GM11168 (cell line): ENCODE measurements at regions not wholly inside any gene's neighbourhood (a gene's known extent, or its start where the extent isn't known, plus 50 kb on each side); places are given as distances from the start of the nearest gene placed in this dataset.

ENCODE experiments used
- in situ Hi-C: fragments of 300-500 bp; cut with MboI; formaldehyde crosslinking; loops from one replicate; pipeline ENCODE4 v1.12.0; 2022; ENCODE audit warnings: low sequenced_read_pairs; ENCODE audit not compliant: unreplicated experiment

DNA sequence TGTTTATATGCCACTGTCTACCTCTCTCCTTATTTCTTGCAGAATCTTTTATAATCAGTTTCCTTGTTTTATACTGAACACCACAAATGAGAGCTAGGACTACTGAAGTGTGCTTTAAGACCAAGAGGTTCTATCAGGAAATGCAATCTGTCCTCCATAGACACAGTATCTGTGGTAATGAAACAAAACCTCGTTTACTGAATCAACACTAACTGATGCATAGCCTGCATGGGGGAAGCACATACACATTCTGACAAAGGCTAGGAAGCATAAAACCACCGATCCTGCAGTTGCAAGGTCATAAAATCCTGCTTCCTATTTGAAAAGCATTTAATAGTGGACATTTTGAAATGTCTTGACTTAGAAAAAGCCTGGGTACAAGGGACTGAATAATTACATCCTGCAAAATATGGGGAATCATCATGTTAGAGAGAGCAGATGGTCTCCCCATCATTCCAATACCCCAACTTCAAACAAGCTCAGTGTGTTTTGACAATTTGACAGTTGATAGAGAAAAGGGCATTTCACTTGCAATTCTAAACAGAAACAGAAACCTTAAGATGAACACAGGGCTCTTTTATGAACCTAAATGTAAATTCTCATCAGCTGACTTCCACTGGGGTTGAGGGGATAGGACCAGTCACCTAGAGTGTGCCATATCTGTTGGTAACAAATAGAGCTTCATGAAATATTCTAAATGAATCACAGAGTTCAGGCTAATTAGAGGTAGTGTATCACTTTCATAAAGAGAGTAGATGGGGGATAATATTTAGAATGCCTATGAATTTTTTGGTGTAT, 1845.6 kb upstream of the PIK3C3 start:
- in situ Hi-C loops, result no loop called here

DNA sequence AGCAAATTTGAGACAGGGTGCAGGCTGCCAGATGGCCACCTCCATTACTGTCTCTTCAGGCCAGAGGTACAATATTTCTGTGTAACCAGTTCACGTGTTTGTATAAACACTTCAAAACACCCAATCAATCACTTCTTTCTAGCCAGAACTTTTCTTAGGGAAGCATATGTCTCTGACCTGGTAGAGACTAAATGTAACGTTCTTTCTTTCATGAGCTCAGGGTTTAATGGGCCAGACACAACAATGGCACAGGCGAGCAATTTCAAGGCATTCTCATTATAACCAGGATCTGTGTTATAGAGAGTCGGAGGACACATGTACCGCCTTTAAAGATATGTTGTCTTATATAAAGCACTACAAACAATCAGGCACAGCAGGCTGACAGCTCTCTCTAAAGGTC, 1846.4 kb upstream of the PIK3C3 start:
- in situ Hi-C loops, result no loop called here

DNA sequence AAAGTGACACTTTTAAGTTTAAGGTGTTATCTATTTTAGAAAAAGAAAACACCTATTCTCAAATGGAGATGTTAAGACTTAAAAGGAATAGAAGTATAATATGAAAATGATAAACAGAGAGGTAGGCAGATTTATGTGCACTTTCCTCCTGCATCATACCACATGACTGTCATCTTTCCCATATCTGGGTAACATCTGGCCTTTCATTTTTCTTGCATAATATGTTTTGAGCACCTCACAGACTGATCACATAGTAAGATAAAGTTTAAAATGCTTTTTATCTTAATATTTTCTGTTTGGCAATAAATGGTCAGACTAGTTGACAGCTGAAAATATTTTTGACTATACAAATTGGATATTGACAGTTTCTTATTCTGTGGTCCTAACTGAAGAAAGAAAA, 1852.1 kb upstream of the PIK3C3 start:
- in situ Hi-C loops, result no loop called here

DNA sequence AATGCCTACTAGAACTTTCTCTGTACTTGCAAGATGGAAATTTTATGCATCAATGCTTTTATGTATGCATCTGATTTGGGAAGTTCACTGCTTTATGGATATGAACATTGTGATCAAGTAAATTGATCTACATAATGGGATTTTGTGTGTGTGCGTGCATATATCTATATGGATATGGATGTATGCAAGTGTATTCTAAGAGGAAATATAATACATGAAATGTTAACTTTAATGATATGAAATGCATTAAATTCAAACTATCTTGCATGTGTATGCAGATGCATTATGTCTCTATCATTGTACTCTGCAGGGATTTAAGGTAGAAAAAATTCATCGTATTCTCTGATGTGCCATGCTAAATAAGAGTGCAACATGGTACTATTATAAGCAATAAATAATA, 1855.4 kb upstream of the PIK3C3 start:
- in situ Hi-C loops, result no loop called here

DNA sequence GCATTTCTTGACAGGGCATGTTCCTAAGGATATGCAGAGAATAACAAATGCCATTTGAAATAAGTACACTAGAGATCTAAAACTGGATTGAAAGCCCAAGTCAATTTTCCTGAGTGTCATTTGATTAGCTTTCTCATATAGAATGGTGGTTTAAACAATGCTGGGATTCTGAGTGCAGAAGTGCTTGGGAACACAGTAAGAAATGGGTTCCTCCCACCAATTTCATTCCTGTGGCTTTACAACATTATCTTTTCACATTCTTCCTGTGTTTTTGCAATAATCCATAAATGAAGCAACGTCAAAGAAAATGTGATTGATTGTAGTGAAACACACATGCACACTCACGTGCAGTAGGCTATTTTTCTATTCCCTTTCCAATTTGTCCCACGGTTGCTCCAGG, 1858.4 kb upstream of the PIK3C3 start:
- in situ Hi-C loops, result no loop called here

DNA sequence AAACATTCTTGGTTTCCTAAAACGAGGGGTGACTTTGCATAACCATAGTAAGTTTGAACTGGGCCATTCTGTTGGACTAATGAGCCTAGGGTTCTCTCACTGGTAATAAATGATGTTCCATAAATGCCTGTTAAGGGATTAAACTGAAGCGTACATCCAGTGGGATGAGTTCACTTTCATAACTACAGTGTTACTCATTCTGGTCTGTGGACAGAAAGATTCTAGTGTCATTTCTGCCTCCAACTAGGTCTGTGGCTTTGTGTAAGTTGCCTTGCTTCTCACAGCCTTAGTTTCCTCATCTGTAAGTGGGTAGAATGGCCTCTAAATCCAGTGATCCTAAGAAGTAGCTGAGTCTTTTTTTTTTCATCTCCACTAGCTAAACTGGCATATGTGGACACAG, 1860.6 kb upstream of the PIK3C3 start:
- in situ Hi-C loops, result no loop called here

DNA sequence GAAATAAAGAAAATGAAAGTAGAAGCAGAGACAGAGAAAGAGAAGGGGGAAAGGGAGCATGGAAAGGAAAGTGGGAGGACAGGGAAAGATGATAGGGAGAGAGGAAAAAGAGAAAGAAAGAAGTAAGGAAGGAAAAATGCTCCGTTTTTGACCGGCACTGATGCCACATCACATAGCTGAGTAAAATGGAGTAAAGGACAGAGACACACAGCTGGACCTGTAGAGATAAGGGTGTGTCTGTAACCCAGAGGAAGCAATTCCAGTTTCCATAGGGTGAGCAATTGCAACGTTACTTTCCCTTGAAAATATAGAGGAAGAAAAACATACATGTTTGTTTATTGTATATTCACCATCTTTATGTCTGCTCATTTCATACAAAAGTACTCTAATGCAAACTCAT, 1866.9 kb upstream of the PIK3C3 start:
- in situ Hi-C loops, result no loop called here

DNA sequence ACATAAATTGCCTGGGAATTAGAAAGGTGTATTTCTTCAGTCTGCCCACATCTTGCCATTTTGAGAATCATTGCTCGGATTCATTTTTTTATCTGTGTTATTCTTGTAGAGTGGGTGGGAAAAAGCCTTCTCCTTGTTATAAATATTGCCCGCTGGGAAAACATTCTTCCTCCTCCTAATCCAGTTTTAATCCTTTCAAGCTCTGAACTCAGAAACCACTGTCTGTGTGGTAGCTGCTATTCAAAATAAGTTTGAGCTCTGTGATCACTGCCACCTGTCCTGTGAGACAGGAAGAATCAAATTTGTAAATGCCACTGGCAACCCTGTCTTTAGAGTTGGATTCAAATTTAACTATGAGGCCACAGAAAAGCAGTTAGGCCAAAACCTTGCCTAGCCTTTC, 1875.2 kb upstream of the PIK3C3 start:
- in situ Hi-C loops, result no loop called here

DNA sequence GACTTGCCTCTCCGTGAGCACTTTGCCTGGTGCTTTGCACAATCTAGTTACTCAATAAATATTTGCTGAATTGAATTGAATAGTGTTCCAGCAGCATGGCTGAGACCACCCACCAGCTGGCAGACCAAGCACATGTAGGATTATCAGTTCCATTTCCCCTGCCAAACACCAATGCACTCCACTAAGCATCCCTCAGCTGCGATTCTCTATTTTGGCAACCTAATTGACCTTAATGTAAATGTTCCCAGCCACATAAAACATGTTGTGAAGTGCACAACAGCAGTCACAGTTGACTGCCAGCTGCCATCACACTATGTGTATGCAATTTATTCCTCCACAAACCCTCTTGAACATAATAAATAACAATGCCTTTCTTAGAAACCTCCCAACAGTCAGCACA, 1879.4 kb upstream of the PIK3C3 start:
- in situ Hi-C loops, result no loop called here

DNA sequence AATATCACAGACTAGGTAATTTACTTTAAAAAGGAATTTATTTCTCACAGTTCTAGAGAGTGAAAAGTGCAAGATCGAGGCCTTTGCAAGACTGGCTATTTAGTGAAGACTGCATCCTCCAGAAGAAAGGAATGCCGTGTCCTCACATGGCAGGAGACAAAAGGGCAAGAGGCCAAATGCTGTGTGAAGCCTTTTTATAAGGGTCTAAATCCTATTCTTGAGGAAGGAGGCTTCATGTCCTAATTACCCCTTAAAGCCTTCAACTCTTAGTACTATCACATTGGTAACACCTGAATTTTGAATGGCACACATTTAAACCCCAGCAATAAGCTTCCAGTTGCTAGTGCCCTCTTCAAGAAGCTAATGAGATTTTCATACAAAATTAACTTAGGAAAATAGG, 1882.3 kb upstream of the PIK3C3 start:
- in situ Hi-C loops, result no loop called here

DNA sequence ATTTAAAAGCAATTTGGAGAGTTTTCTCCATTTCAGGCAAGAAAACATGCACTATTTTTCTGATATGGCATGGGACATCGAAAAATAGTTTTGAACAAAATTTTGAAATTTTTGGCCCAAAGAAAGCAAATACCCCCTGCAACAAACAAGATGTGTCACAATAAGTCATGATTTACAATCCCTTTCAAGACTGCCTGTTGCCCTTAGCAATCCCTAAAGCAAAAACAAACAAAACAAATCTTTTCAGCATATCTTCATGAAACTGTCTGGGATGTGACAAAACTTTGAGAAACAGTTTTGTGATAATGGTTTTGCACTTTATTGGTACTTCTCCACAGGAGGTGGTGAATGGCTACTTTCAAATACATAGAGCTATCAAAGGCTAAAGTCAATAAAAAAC, 1888.7 kb upstream of the PIK3C3 start:
- in situ Hi-C loops, result no loop called here

DNA sequence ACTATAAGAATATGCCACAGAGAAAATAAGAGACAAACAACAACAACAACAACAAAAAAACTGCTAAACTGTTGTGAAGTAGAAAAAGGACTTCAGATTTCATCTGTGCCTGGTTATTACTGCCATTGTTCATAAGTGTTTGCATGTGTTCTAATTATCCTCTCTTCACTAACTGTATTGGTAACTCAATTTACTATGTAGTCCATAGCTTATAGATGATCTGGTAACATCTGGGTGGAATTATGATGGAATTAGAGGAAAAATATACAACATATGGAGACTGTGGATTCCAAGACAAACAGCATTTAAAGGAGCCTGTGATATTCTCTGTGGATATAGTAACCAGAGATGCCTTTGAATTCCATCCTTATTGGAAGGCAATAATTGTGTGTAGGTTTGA, 1891.5 kb upstream of the PIK3C3 start:
- in situ Hi-C loops, result no loop called here

DNA sequence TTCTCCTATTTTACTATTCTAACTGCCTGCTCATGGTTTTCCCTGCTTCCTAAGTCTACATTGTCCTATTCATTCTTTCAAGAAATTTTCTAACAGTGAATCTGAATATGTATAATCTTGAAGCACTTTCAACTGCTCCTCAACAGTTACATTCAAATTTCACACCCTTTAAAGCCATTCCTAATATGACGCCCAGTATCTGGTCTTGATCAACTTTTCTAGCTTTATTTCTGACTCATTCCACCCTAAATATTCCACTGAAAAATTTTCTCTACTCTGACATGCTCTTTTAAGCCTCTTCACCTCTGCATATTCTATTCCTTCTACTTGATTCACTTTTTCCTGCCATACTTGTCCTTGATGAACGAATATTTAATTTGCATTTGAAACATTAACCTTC, 1893.9 kb upstream of the PIK3C3 start:
- in situ Hi-C loops, result no loop called here

DNA sequence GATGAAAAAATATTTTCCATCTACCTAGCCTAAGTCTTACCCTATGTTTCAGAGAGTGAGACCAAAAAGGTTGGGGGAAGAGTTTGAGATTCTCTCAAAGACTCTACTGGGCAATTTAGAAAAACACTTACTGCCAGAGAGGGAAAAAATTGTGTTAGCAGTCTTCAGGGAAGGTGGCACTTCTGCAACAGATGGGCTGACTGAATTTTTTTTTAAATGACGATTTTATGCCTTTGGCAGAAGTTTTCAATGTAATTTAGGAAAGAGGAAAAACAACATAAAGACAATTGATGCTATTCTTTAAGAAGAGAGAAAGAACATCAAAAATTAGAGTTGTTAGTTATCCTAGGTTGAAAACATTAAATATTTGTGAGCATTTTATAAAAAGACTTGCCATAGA, 1894.5 kb upstream of the PIK3C3 start:
- in situ Hi-C loops, result no loop called here

DNA sequence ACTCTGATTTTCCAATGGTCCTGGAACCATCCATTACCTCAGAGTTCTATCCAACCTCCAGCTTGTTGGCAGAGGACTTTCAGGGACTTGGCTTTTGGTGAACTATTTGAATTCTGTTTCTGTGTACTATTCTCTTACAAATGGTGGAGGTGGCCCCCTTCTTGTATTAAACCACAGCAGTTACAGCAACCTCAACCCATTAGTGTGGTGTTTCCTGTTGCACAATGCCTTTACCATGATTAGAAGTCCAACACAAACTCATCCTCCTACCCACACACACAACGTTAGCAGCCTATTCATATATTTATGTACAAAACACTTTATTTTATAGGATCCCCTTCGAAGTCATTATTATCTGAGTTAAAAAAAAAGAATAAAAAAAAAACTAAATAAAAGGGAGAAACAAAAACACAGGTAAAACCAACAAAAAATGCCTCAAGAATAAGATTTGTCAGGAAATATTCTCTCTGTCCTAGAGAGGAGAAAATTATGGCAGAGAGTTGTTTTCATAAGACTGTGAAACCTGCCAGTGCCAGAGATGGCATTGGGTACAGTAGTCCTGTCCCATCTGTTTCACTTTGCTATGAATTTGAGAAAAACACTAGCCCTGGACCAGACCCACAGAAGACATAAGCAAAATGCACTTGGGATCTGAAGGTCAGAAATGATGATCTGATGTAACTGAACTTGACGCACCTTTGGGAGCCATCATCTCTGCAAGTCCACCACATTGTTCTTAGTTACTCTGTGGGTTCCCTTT, 1896.0 kb upstream of the PIK3C3 start:
- in situ Hi-C loops, result no loop called here

DNA sequence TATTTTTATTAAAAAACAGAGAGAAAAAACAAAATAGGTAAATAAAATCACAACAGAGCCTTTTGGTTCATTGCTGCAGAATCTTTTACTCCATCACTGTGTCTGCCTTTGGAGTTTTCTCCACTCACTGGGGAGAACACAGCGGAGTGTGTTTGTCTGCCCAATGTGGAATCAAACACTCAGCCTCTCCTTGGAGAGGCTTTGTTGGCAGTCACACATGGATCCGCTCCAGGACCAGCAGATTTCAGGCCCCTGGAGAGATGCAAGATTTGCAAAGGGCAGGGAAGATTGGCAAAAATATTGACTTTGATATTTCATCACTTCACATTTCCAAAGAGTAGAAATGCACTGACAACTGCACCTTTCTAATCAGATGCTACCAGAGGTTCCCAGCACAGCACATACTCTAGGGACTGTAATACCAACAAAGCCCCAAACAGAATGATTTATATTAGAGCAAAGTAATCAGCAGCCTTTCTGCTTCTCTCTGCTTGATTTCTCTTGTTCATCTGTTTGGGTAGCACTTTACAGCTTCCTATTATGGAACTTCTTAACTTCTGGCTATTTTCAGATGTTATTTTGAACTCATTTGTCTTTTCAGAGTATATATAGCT, 1898.8 kb upstream of the PIK3C3 start:
- in situ Hi-C loops, result no loop called here

DNA sequence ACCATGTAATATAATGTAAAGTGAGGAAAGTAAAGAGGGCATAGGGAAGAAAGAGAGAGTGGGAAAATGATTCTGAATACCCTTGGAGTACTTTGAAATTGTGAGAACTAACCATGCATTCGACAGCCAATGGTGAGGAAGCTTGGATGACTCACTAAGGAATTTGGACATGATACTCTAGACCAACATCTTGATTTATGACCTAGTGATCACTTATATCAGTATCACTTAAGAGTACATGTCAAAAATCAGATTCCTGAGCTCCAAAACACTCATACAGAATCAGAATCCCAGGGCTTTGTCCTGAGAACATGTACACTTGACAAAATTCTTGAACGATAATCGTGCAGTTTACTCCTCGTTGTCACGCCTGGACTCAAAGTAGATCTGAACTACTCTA, 1899.8 kb upstream of the PIK3C3 start:
- in situ Hi-C loops, result no loop called here

DNA sequence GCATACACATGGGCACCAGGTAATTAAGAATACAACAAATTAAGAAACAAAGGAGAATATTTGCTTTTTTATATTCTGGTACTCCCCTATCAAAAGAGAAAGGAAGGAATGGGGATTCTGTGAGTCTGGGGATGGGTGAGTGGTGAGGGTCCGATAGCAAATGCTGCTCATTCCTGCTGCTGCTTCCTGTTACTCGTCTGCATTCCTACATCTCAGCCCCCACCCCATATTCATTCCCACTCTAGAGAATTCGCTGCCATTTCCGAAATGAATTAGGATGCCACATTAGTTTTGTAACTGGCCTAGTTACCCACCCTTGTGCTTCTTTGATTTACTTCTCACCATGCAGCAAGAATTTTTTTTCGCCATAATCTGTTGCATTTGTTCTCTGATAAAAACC, 1905.3 kb upstream of the PIK3C3 start:
- in situ Hi-C loops, result no loop called here

DNA sequence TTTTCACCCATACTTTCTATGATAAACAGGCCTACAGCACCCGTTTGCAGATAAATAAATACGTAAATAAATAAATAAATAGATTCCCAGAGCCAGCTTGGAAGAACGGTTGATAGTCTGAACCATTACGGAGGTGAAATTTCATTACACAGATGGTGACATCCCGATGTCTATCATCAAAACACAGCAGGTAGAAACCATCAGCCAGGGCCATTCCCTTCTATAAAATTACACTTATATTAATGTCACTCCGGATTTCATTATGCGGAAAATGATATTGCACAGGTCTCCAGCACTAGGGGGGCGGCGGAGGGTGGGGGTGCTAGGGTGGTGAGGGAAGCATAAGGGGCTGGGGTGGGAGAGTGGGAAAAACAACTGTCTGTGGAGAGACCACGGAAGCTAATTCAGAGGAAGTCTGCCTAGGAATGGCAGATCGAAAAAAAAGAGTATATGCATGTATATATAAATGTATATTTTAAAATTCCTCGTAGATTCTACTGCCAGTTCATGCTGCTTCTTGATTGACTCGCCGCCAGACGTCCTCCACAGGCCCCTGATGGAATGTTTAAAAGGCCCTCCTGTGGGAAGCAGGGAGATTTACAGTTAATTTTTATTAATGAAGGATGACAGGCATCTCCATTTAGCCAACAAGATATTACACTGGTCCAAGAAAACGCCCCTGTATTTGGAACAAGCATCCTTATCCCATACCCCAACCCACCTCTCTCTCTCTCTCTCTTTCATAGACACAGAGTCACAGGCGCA, 1906.0 kb upstream of the PIK3C3 start:
- in situ Hi-C loops, result no loop called here

DNA sequence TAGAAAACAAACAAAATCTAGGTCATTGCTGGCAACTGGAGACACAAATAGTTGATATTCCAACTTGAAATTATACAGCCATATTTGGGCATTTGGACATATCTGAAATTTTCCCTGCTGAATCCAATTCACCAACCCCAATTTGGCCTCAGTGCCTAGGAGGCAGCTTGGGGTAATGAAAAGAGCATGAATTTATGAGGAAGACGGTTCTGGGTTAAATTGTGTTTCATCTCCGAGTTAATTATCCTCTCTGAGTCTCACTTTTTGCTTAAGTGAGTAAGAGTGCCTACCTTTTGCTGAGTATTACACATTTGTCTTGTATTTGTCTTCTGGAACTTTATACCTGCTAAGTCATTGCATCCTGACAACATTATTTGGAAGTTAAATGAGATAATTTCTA, 1906.8 kb upstream of the PIK3C3 start:
- in situ Hi-C loops, result no loop called here

DNA sequence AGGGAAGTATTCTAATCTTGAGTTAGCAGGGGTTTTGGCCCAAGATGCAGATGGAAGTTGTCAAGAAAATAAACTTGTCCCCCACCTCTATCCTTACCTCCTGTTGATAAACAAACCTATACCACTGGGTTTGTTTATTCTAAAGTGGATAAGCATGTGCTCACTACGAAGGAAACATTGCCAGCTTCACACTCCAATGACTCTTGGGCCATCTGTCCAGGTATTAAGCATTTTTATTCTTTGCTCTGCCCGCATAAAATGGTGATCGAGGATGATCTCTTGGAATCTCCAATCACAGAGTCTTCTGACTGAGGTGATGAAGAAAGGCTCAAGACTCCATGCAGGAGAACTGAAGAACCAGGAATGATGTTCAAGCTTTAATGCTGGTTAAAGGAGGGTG, 1908.4 kb upstream of the PIK3C3 start:
- in situ Hi-C loops, result no loop called here
